Activated CD4-positive, alpha-beta memory T cell treated with anti-CD3 and anti-CD28 coated beads for 36 hours (primary cell): ENCODE measurements at regions not wholly inside any gene's neighbourhood (a gene's known extent, or its start where the extent isn't known, plus 50 kb on each side); places are given as distances from the start of the nearest gene placed in this dataset.

Experiments
- CTCF ChIA-PET: fragments of 350-600 bp; sonication (Branson Sonifier 250); formaldehyde crosslinking; loops from one replicate; lab custom pipeline; 2021; ENCODE audit warnings: antibody characterized with exemption, inconsistent platforms; lab: Charles Lee
- POLR2A ChIA-PET: fragments of 350-600 bp; sonication (Branson Sonifier 250); formaldehyde crosslinking; loops from one replicate; lab custom pipeline; 2021; ENCODE audit warnings: antibody characterized with exemption; lab: Charles Lee
- DNase-seq: peaks from one replicate; pipeline ENCODE4 v3.0.0-alpha.2; 2020
- H3K27ac Mint-ChIP-seq: one replicate; pipeline ENCODE4 v1.8.0; 2021; ENCODE audit warnings: mixed read lengths
- H3K27me3 Mint-ChIP-seq: one replicate; pipeline ENCODE4 v1.8.0; 2021; ENCODE audit warnings: mixed read lengths
- H3K36me3 Mint-ChIP-seq: one replicate; pipeline ENCODE4 v1.8.0; 2021; ENCODE audit warnings: mixed read lengths
- H3K4me1 Mint-ChIP-seq: one replicate; pipeline ENCODE4 v1.8.0; 2021; ENCODE audit warnings: low read depth, mixed read lengths
- H3K4me3 Mint-ChIP-seq: one replicate; pipeline ENCODE4 v1.8.0; 2021; ENCODE audit warnings: mild to moderate bottlenecking, mixed read lengths
- H3K9me3 Mint-ChIP-seq: one replicate; pipeline ENCODE4 v1.8.0; 2021; ENCODE audit warnings: mixed read lengths
- intact Hi-C: fragments of 100-400 bp; cut with micrococcal nuclease; formaldehyde crosslinking; loops from one replicate; pipeline ENCODE4 v1.15.1; 2023

DNA sequence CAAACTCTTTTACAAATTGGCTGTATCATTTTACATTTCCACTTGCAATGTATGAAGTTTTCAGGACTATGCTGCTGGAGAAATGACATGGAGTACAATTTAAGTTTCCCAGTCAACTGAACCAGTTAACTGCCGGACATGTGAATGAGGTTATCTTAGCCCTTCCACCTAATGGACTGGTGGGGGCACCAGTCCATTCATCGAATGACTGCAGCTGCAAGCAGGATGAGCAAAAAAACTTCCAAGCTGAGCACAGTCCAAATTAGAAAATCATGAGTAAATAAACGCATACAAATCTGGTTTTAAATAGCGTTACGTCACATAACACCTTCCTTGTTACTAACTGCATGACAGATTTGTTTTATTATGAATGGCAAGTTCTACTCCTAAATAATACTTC is 1131.5 kb downstream of the PCDH18 start:
- no peaks in the 10 kb centered on the region for H3K4me1 Mint-ChIP-seq
- no peaks in the 10 kb centered on the region for H3K36me3 Mint-ChIP-seq
- POLR2A ChIA-PET: no interaction called here
- H3K9me3 Mint-ChIP-seq: peaks cover 10% of the 10 kb centered on the region
- no peaks in the 10 kb centered on the region for H3K27me3 Mint-ChIP-seq
- no peak overlapping the region for H3K4me3 Mint-ChIP-seq
- intact Hi-C loops: no loop called here
- H3K27ac Mint-ChIP-seq: no peak overlapping the region
- CTCF ChIA-PET: no interaction called here
- DNase-seq: no peak

DNA sequence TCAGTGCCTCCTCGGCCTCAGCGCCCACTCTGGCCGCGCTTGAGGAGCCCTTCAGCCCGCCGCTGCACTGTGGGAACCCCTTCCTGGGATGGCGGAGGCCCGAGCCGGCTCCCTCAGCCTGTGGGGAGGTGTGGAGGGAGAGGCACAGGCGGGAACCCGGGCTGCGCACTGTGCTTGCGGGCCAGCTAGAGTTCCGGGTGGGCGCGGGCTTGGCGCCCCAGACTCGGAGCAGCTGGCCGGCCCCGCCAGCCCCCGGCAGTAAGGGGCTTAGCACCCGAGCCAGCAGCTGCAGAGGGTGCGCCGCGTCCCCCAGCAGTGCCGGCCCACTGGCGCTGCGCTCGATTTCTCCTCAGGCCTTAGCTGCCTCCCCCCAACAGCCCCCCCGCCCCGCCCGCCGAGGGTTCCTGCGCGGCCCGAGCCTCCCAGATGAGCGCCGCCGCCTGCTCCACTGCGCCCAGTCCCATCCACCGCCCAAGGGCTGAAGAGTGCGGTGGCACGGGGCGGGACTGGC is 1137.0 kb downstream of the PCDH18 start:
- POLR2A ChIA-PET: no interaction called here
- CTCF ChIA-PET: no interaction called here
- intact Hi-C loops: no loop called here
- H3K4me3 Mint-ChIP-seq: no peak overlapping the region
- no peak for DNase-seq
- H3K27ac Mint-ChIP-seq: no peak overlapping the region
- peaks cover 13% of the 10 kb centered on the region for H3K9me3 Mint-ChIP-seq
- no peaks in the 10 kb centered on the region for H3K36me3 Mint-ChIP-seq
- H3K27me3 Mint-ChIP-seq: no peaks in the 10 kb centered on the region
- H3K4me1 Mint-ChIP-seq: no peaks in the 10 kb centered on the region

DNA sequence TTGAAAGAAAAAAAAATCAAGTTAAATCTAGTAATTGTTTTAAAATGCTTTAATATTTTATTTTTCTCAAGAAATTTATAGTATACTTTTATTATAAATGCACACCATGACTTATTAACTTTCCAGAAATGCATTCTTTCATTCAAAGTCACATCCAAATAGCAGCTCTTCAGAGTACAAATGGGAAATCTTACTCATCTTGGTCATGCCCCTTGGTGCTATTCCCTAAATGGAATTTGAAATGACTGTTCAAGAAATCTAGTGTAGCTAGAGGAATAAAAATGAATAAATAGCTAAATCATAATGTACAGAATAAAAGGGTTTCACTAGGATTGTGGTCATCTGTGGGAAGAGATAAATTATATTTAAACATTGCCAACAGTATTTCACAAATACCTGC is 1139.7 kb downstream of the PCDH18 start:
- Mint-ChIP-seq H3K4me3 (no peak overlapping the region), H3K27ac (no peak overlapping the region), H3K27me3 (no peaks in the 10 kb centered on the region), H3K36me3 (no peaks in the 10 kb centered on the region), H3K9me3 (peaks cover 13% of the 10 kb centered on the region), H3K4me1 (no peaks in the 10 kb centered on the region)
- no peak for DNase-seq
- intact Hi-C loops: no loop called here
- ChIA-PET CTCF (no interaction called here), POLR2A (no interaction called here)

DNA sequence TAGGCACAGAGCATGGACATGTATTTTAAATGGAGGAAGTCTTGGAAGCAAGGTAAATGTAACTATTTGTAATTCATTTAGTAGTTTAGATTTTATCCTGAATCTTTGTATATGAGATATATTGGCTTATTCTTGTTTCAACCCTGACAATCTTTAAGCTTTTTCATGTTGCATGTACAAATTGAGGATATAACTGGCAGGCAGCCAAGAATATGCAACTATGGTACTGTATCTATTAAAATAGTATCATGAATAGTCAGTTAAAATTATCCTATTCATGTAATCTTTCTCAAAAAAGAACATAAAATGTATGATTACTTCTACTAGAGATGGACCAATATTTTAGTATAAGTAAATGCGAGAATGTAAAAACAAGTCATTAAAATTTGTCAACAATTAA is 1141.5 kb downstream of the PCDH18 start:
- ChIA-PET CTCF (no interaction called here), POLR2A (no interaction called here)
- Mint-ChIP-seq H3K36me3 (no peaks in the 10 kb centered on the region), H3K27ac (no peak overlapping the region), H3K27me3 (no peaks in the 10 kb centered on the region), H3K4me1 (no peaks in the 10 kb centered on the region), H3K9me3 (peaks cover 5% of the 10 kb centered on the region), H3K4me3 (no peak overlapping the region)
- no peak for DNase-seq
- intact Hi-C loops: no loop called here

DNA sequence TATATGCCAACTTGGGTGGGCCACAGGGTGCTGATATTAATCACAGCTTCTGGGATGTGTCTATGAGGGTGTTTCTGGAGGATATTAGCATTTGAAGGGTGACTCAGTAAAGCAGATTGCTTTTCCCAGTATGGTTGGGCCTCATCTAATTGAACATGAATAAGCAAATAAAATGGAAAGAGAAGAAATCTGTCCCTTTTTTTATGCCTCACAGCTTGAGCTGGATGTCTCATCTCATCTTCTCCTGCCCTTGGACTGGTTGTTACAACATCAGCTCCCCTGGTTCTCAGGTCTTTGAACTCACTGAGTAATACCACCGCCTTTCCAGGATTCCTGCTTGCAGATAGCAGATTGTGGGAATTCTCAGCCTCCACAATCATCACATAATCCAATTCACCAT is 1149.2 kb downstream of the PCDH18 start:
- intact Hi-C loops: no loop called here
- no peak overlapping the region for H3K27ac Mint-ChIP-seq
- H3K36me3 Mint-ChIP-seq: no peaks in the 10 kb centered on the region
- POLR2A ChIA-PET: no interaction called here
- peaks cover 2% of the 10 kb centered on the region for H3K9me3 Mint-ChIP-seq
- H3K27me3 Mint-ChIP-seq: no peaks in the 10 kb centered on the region
- H3K4me3 Mint-ChIP-seq: no peak overlapping the region
- H3K4me1 Mint-ChIP-seq: no peaks in the 10 kb centered on the region
- CTCF ChIA-PET: no interaction called here
- no peak for DNase-seq

DNA sequence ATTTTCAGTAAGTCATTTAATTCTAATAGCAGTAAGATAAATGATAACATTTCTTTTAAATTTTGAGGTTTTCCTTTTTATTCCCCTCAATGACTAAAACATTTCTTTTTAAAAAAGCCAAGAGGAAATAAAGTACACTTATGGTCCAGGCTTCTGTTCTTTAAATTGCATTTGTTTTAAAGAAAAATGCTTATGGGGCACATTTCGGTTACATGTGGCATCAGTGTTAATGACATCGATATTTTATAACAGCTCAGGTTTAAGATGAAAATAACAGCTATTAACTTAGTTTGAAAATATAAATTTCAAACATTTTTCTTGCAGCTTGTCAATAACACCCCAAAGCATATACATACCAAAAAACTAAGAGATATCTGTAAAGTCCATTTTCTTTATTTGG is 1161.1 kb downstream of the PCDH18 start:
- H3K9me3 Mint-ChIP-seq: peaks cover 2% of the 10 kb centered on the region
- POLR2A ChIA-PET: no interaction called here
- intact Hi-C loops: no loop called here
- no peak overlapping the region for H3K4me3 Mint-ChIP-seq
- H3K27me3 Mint-ChIP-seq: no peaks in the 10 kb centered on the region
- CTCF ChIA-PET: no interaction called here
- no peak overlapping the region for H3K27ac Mint-ChIP-seq
- no peaks in the 10 kb centered on the region for H3K36me3 Mint-ChIP-seq
- no peak for DNase-seq
- no peaks in the 10 kb centered on the region for H3K4me1 Mint-ChIP-seq

DNA sequence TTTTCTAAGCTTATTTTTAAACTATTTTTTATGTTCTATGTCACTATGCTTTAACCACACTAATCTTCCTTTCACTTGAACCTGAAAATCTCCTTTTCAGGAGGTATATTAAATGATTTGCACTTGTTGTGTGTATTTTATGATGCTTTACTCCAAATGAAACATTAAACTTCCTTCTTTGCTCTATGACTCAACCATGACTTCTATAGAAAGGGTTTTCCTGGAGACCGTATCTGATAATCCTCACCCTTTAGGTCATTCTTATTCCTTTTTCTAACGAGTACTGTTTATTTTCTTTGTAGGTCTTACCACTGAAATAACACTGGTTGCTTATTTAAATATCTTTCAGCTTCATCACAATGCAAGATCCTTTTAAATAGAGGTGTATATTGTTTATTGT is 1163.2 kb downstream of the PCDH18 start:
- CTCF ChIA-PET: no interaction called here
- Mint-ChIP-seq H3K9me3 (peaks cover 11% of the 10 kb centered on the region), H3K36me3 (no peaks in the 10 kb centered on the region), H3K4me1 (no peaks in the 10 kb centered on the region), H3K4me3 (no peak overlapping the region), H3K27ac (no peak overlapping the region), H3K27me3 (no peaks in the 10 kb centered on the region)
- POLR2A ChIA-PET: no interaction called here
- intact Hi-C loops: no loop called here
- no peak for DNase-seq

DNA sequence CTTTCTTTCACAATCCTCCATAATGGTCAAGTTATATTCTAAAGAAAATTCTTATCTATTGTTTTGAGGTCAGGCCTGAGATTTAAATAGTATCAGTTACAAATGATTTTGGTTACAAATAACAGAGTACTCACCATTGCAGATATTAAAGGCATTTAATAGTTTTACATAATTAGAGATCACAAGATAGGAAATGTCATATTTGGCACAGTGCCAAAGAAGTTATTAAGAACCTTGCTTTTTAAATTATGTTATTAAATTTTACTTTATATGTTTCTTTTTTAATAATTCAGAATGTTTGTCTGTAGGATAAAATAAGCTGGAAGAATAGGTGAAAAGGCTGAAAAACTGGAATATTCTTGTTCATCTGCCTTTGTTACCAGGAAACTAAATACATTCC is 1174.7 kb downstream of the PCDH18 start:
- CTCF ChIA-PET: no interaction called here
- H3K27me3 Mint-ChIP-seq: no peaks in the 10 kb centered on the region
- intact Hi-C loops: no loop called here
- peaks cover 21% of the 10 kb centered on the region for H3K9me3 Mint-ChIP-seq
- DNase-seq: no peak
- H3K4me1 Mint-ChIP-seq: no peaks in the 10 kb centered on the region
- no peaks in the 10 kb centered on the region for H3K36me3 Mint-ChIP-seq
- H3K27ac Mint-ChIP-seq: no peak overlapping the region
- no peak overlapping the region for H3K4me3 Mint-ChIP-seq
- POLR2A ChIA-PET: no interaction called here

DNA sequence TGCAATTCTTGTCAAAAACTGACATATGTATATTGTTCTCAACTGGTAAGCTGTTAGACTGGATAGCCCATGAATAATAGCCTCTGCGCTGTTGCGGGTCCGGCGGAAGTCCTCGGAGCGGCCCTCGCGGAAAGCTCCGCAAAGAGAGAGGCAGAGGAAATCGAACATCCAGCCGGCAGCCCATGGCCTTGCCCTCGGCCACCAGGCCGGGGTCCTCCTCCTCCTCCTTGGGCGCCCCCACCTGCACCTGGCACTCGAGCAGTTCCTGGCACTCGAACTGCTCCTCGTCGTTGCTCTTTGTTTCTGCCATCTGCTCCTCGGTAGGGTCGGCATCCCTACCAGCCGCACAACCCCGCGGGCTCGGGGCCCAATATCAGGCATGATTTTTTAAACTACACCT is 1176.3 kb downstream of the PCDH18 start:
- Mint-ChIP-seq H3K36me3 (no peaks in the 10 kb centered on the region), H3K4me1 (no peaks in the 10 kb centered on the region), H3K9me3 (peaks cover 19% of the 10 kb centered on the region), H3K4me3 (no peak overlapping the region), H3K27me3 (no peaks in the 10 kb centered on the region), H3K27ac (no peak overlapping the region)
- no peak for DNase-seq
- CTCF ChIA-PET: no interaction called here
- intact Hi-C loops: no loop called here
- POLR2A ChIA-PET: no interaction called here

DNA sequence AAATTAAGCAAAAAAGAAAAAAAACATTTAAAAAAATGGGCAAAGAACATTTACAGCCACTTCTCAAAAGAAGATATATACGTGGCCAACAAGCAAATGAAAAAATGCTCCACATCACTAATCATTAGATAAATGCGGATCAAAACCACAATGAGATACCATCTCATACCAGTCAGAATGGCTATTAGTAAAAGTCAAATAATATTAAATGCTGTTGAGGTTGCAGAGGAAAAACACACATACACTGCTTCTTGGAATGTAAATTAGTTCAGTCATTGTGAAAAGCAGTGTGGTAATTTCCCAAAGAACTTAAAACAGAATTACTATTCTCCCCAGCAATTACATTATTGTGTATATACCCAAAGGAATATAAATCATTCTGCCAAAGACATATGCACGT is 1189.0 kb downstream of the PCDH18 start:
- Mint-ChIP-seq H3K9me3 (peaks cover 19% of the 10 kb centered on the region), H3K4me3 (no peak overlapping the region), H3K36me3 (no peaks in the 10 kb centered on the region), H3K4me1 (no peaks in the 10 kb centered on the region), H3K27me3 (no peaks in the 10 kb centered on the region), H3K27ac (no peak overlapping the region)
- DNase-seq: no peak
- intact Hi-C loops: no loop called here
- CTCF ChIA-PET: no interaction called here
- POLR2A ChIA-PET: no interaction called here

DNA sequence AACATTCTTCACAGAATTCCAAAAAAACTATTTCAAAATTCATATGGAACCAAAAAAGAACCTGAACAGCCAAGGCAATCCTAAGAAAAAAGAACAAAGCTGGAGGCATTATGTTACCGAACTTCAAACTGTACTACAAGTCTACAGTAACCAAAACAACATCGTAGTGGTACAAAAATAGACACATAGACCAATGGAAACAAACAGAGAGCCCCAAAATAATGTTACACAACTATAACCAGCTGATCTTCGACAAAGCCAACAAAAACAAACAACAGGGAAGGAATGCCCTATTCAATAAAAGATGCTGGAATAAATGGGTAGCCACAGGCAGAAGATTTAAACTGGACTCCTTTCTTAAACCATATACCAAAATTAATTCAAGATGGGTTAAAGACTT is 1189.6 kb downstream of the PCDH18 start:
- DNase-seq: no peak
- ChIA-PET CTCF (no interaction called here), POLR2A (no interaction called here)
- peaks cover 25% of the 10 kb centered on the region for H3K9me3 Mint-ChIP-seq
- no peaks in the 10 kb centered on the region for H3K36me3 Mint-ChIP-seq
- H3K4me1 Mint-ChIP-seq: no peaks in the 10 kb centered on the region
- no peak overlapping the region for H3K27ac Mint-ChIP-seq
- H3K4me3 Mint-ChIP-seq: no peak overlapping the region
- intact Hi-C loops: no loop called here
- H3K27me3 Mint-ChIP-seq: no peaks in the 10 kb centered on the region

DNA sequence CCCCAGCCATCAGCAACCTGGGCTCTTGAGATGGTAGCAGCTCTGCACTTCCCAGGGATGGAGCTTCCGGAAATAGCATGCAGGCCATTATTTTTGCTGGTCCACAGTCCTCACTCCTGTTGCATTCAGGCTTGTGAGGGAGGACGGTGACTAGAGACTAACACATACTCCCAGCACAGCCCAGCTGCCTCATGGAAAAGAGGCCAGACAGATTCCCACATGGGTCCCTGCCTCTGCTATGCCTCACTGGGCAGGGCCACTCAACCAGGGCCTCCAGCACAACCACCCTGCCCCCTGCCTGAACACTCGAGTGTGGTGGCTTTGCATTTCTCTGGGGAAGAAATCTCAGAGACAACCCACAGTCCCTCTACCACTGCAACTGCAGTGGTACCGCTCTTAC is 1195.1 kb downstream of the PCDH18 start:
- no peaks in the 10 kb centered on the region for H3K27me3 Mint-ChIP-seq
- ChIA-PET POLR2A (no interaction called here), CTCF (no interaction called here)
- no peak overlapping the region for H3K27ac Mint-ChIP-seq
- no peaks in the 10 kb centered on the region for H3K36me3 Mint-ChIP-seq
- H3K9me3 Mint-ChIP-seq: peaks cover 16% of the 10 kb centered on the region
- no peak for DNase-seq
- no peak overlapping the region for H3K4me3 Mint-ChIP-seq
- no peaks in the 10 kb centered on the region for H3K4me1 Mint-ChIP-seq
- intact Hi-C loops: no loop called here

DNA sequence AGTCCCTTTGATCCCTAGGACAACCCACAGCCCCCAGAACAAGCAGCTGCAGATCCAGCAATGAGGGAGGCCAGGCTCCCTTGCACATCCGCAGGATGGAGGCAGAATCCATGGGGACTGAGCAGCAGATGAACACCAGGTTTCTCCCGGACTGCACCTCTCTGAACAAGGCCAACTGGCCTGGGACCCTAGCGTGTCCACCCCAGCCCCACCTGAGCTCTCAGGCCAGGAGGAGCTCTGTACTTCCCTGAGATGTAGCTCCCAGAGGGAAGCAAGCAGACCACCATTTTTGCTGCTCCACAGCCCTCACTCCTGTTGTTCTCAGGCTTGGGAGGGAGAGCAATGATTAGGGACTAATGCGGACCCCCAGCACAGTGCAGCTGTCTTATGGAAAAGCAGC is 1195.8 kb downstream of the PCDH18 start:
- Mint-ChIP-seq H3K36me3 (no peaks in the 10 kb centered on the region), H3K4me3 (no peak overlapping the region), H3K4me1 (no peaks in the 10 kb centered on the region), H3K27me3 (no peaks in the 10 kb centered on the region), H3K9me3 (peaks cover 16% of the 10 kb centered on the region), H3K27ac (no peak overlapping the region)
- ChIA-PET CTCF (no interaction called here), POLR2A (no interaction called here)
- intact Hi-C loops: no loop called here
- no peak for DNase-seq
